ENCODE measurements at regions not wholly inside any gene's neighbourhood (a gene's known extent, or its start where the extent isn't known, plus 50 kb on each side); places are given as distances from the start of the nearest gene placed in this dataset.

- Mint-ChIP-seq H3K36me3 (peaks cover 5% of the 10 kb centered on the region), H3K27ac (peak overlapping the region in 1 of 2 donors; percentile 82), H3K4me1 (peaks cover 22 to 33% of the 10 kb centered on the region in 2 donors), H3K9me3 (no peaks in the 10 kb centered on the region), H3K4me3 (peak overlapping the region; percentile 84), H3K27me3 (ENCODE audit: low read depth in 2 of 2) (peaks cover 22 to 33% of the 10 kb centered on the region in 2 donors)
- no peak for TF ChIP-seq CTCF (IDR thresholded peaks at IDR 0.05)
- Histone ChIP-seq H3K4me1 (ENCODE audit: control insufficient read depth, insufficient read depth, low read length) (peaks cover 64% of the 10 kb centered on the region), H3K36me3 (ENCODE audit: control insufficient read depth, insufficient read depth, low read length) (no peaks in the 10 kb centered on the region), H3K9me3 (ENCODE audit: control insufficient read depth, insufficient read depth, low read length) (no peaks in the 10 kb centered on the region), H3K27me3 (ENCODE audit: control insufficient read depth, insufficient read depth, low read length) (no peaks in the 10 kb centered on the region), H3K27ac (ENCODE audit: low read length) (no peak overlapping the region), H3K4me3 (ENCODE audit: low read length) (peak overlapping the region; percentile 31)
- no peak for ATAC-seq
- DNase-seq = peak in 1 of 2 donors; percentile 55
- intact Hi-C loops (cut with micrococcal nuclease) = loop anchor here (2.0 kb wide), 2 partner anchors 63 to 71 kb away; partner anchors contain the start of gene BCOR
- 5% methylated on average over 43 of the region's 46 CpGs for WGBS (ENCODE audit: insufficient coverage)
Observed at GRCh38 chrX:40167850-40168479, 70.2 kb upstream of the BCOR start.

- ATAC-seq (peak in 1 of 3 donors; percentile 10), DNase-seq (peak in 1 of 2 donors; percentile 58)
- Histone ChIP-seq H3K4me3 (ENCODE audit: low read length) (peak overlapping the region; percentile 31), H3K27me3 (ENCODE audit: control insufficient read depth, insufficient read depth, low read length) (no peaks in the 10 kb centered on the region), H3K36me3 (ENCODE audit: control insufficient read depth, insufficient read depth, low read length) (no peaks in the 10 kb centered on the region), H3K4me1 (ENCODE audit: control insufficient read depth, insufficient read depth, low read length) (peaks cover 58% of the 10 kb centered on the region), H3K9me3 (ENCODE audit: control insufficient read depth, insufficient read depth, low read length) (no peaks in the 10 kb centered on the region), H3K27ac (ENCODE audit: low read length) (no peak overlapping the region)
- TF ChIP-seq CTCF (IDR thresholded peaks at IDR 0.05) = no peak
- H3K4me1 Mint-ChIP-seq = peaks cover 19 to 31% of the 10 kb centered on the region in 2 donors
- peak overlapping the region; percentile 84 for H3K4me3 Mint-ChIP-seq
- 15% methylated on average over 36 of the region's 41 CpGs for WGBS (ENCODE audit: insufficient coverage)
- H3K36me3 Mint-ChIP-seq = peaks cover 5% of the 10 kb centered on the region
- intact Hi-C loops (cut with micrococcal nuclease) = no loop called here
- H3K27ac Mint-ChIP-seq = peak overlapping the region; percentile 43 to 82
- peaks cover 22 to 37% of the 10 kb centered on the region in 2 donors for H3K27me3 Mint-ChIP-seq (ENCODE audit: low read depth in 2 of 2)
- H3K9me3 Mint-ChIP-seq = no peaks in the 10 kb centered on the region
Observed at GRCh38 chrX:40167233-40167849, 69.6 kb upstream of the BCOR start.

DNA sequence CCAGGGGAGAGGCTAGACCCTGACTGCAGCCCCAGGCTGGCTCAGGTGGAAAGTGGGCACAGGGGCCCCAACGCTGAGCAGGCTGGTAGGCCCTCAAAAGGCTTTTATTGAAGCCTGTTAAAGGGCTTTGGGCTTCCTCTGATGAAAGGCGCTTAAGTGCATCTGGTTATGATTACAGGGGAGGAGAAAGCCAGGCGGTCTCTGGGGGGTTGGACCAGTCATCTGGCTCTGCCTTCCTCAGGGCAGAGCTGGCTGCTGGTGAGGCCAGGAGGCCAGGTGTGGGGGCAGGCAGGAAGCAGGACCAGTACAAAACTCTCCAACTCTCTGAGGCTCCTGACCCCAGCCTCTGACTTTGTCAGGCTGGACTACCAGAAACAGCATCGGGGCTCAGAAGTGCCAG lies 68.8 kb upstream of the BCOR start:
- 61% methylated on average over 4 of the region's 4 CpGs for WGBS (ENCODE audit: insufficient coverage)
- H3K27me3 ChIP-seq (ENCODE audit: control insufficient read depth, insufficient read depth, low read length) = no peaks in the 10 kb centered on the region
- ATAC-seq (no peak), DNase-seq (peak in 1 of 2 donors; percentile 18)
- peak overlapping the region; percentile 43 to 82 for H3K27ac Mint-ChIP-seq
- H3K9me3 Mint-ChIP-seq = no peaks in the 10 kb centered on the region
- no peak overlapping the region for H3K27ac ChIP-seq (ENCODE audit: low read length)
- TF ChIP-seq CTCF (IDR thresholded peaks at IDR 0.05) = no peak
- H3K4me3 ChIP-seq (ENCODE audit: low read length) = no peak overlapping the region
- peaks cover 19 to 28% of the 10 kb centered on the region in 2 donors for H3K4me1 Mint-ChIP-seq
- intact Hi-C loops (cut with micrococcal nuclease) = no loop called here
- no peaks in the 10 kb centered on the region for H3K9me3 ChIP-seq (ENCODE audit: control insufficient read depth, insufficient read depth, low read length)
- H3K4me3 Mint-ChIP-seq = peak overlapping the region; percentile 84
- H3K36me3 ChIP-seq (ENCODE audit: control insufficient read depth, insufficient read depth, low read length) = no peaks in the 10 kb centered on the region
- H3K4me1 ChIP-seq (ENCODE audit: control insufficient read depth, insufficient read depth, low read length) = peaks cover 51% of the 10 kb centered on the region
- peaks cover 5% of the 10 kb centered on the region for H3K36me3 Mint-ChIP-seq
- peaks cover 22 to 42% of the 10 kb centered on the region in 2 donors for H3K27me3 Mint-ChIP-seq (ENCODE audit: low read depth in 2 of 2)

All from natural killer cell (primary cell).